ENCODE measurements at regions not wholly inside any gene's neighbourhood (a gene's known extent, or its start where the extent isn't known, plus 50 kb on each side); places are given as distances from the start of the nearest gene placed in this dataset.

GRCh38 chr13:105541565-105541964 is 993.9 kb downstream of the EFNB2 start:
- no peak for DNase-seq (ENCODE audit: low spot score in 2 of 2)
- no peak overlapping the region for H3K27ac ChIP-seq
- no peaks in the 10 kb centered on the region for H3K4me1 ChIP-seq
- no peaks in the 10 kb centered on the region for H3K36me3 ChIP-seq
- no peak overlapping the region for H3K4me3 ChIP-seq
- intact Hi-C loops (cut with DNase I): no loop called here
- no peaks in the 10 kb centered on the region for H3K9me3 ChIP-seq
- no peak for TF ChIP-seq CTCF (IDR thresholded peaks at IDR 0.05)
- H3K27me3 ChIP-seq: no peaks in the 10 kb centered on the region

GRCh38 chr13:105538346-105538745 is 997.1 kb downstream of the EFNB2 start:
- intact Hi-C loops (cut with DNase I): no loop called here

GRCh38 chr13:105537113-105537512 is 998.3 kb downstream of the EFNB2 start:
- no peak for TF ChIP-seq CTCF (IDR thresholded peaks at IDR 0.05)
- Histone ChIP-seq H3K27ac (no peak overlapping the region), H3K4me1 (no peaks in the 10 kb centered on the region), H3K4me3 (no peak overlapping the region), H3K36me3 (no peaks in the 10 kb centered on the region), H3K27me3 (no peaks in the 10 kb centered on the region), H3K9me3 (no peaks in the 10 kb centered on the region)
- no peak for DNase-seq (ENCODE audit: low spot score in 2 of 2)
- intact Hi-C loops (cut with DNase I): no loop called here

More at GRCh38 chr13:105538346-105538745, 997.1 kb downstream of the EFNB2 start:
- H3K27me3 ChIP-seq: no peaks in the 10 kb centered on the region
- H3K4me1 ChIP-seq: no peaks in the 10 kb centered on the region
- H3K9me3 ChIP-seq: no peaks in the 10 kb centered on the region
- TF ChIP-seq CTCF (IDR thresholded peaks at IDR 0.05): no peak
- H3K4me3 ChIP-seq: no peak overlapping the region
- no peak for DNase-seq (ENCODE audit: low spot score in 2 of 2)
- no peaks in the 10 kb centered on the region for H3K36me3 ChIP-seq
- no peak overlapping the region for H3K27ac ChIP-seq

- H3K36me3 ChIP-seq: no peaks in the 10 kb centered on the region
- H3K27me3 ChIP-seq: no peaks in the 10 kb centered on the region
- no peak for TF ChIP-seq CTCF (IDR thresholded peaks at IDR 0.05)
- H3K4me3 ChIP-seq: no peak overlapping the region
- H3K4me1 ChIP-seq: no peaks in the 10 kb centered on the region
- no peak overlapping the region for H3K27ac ChIP-seq
- DNase-seq (ENCODE audit: low spot score in 2 of 2): no peak
- intact Hi-C loops (cut with DNase I): no loop called here
- no peaks in the 10 kb centered on the region for H3K9me3 ChIP-seq
Observed at GRCh38 chr13:105530468-105530867, 1005.0 kb downstream of the EFNB2 start.

- intact Hi-C loops (cut with DNase I): no loop called here
- Histone ChIP-seq H3K36me3 (no peaks in the 10 kb centered on the region), H3K27me3 (no peaks in the 10 kb centered on the region), H3K4me3 (no peak overlapping the region), H3K27ac (no peak overlapping the region), H3K4me1 (no peaks in the 10 kb centered on the region), H3K9me3 (no peaks in the 10 kb centered on the region)
- no peak for TF ChIP-seq CTCF (IDR thresholded peaks at IDR 0.05)
- DNase-seq (ENCODE audit: low spot score in 2 of 2): no peak
Observed at GRCh38 chr13:105527127-105527526, 1008.3 kb downstream of the EFNB2 start.

- Histone ChIP-seq H3K27me3 (no peaks in the 10 kb centered on the region), H3K4me1 (no peaks in the 10 kb centered on the region), H3K36me3 (no peaks in the 10 kb centered on the region), H3K27ac (no peak overlapping the region), H3K4me3 (no peak overlapping the region), H3K9me3 (peaks cover 0 to 4% of the 10 kb centered on the region in 2 donors)
- intact Hi-C loops (cut with DNase I): no loop called here
- TF ChIP-seq CTCF (IDR thresholded peaks at IDR 0.05): no peak
- no peak for DNase-seq (ENCODE audit: low spot score in 2 of 2)
Observed at GRCh38 chr13:105519771-105520170, 1015.7 kb downstream of the EFNB2 start.

Measured in ascending aorta (tissue), 2 donors.